ENCODE measurements at regions not wholly inside any gene's neighbourhood (a gene's known extent, or its start where the extent isn't known, plus 50 kb on each side); places are given as distances from the start of the nearest gene placed in this dataset.
"Not testable (repeated sequence)": the region's sequence is repeated elsewhere in the genome, so short reads cannot be mapped to it uniquely, and the experiment has no call there.

- DNase-seq: no peak
These were observed 117.8 kb upstream of the ENPP6 start for GRCh38 chr4:184335520-184335919.

GRCh38 chr4:184333446-184333845 lies 115.8 kb upstream of the ENPP6 start:
- DNase-seq: not testable (repeated sequence)

- no peak for DNase-seq
These were observed 113.8 kb upstream of the ENPP6 start for GRCh38 chr4:184331268-184331995.

GRCh38 chr4:184330517-184331094 lies 112.9 kb upstream of the ENPP6 start:
- not testable (repeated sequence) for DNase-seq

GRCh38 chr4:184329659-184330400 lies 112.2 kb upstream of the ENPP6 start:
- DNase-seq: no peak

- no peak for DNase-seq
These were observed 111.6 kb upstream of the ENPP6 start for GRCh38 chr4:184329235-184329634.

- DNase-seq: no peak
These were observed 110.5 kb upstream of the ENPP6 start for GRCh38 chr4:184328022-184328736.

- no peak for DNase-seq
These were observed 107.3 kb upstream of the ENPP6 start for GRCh38 chr4:184324939-184325477.

- no peak for DNase-seq
These were observed 104.8 kb upstream of the ENPP6 start for GRCh38 chr4:184322328-184323025.

- no peak for DNase-seq
These were observed 103.0 kb upstream of the ENPP6 start for GRCh38 chr4:184320631-184321030.

- DNase-seq: no peak
These were observed 101.2 kb upstream of the ENPP6 start for GRCh38 chr4:184318852-184319251.

GRCh38 chr4:184317234-184317918 lies 99.7 kb upstream of the ENPP6 start:
- no peak for DNase-seq

- DNase-seq: no peak
These were observed 99.1 kb upstream of the ENPP6 start for GRCh38 chr4:184316821-184317220.

- DNase-seq: no peak
These were observed 98.1 kb upstream of the ENPP6 start for GRCh38 chr4:184315675-184316359.

GRCh38 chr4:184313702-184314659 lies 96.3 kb upstream of the ENPP6 start:
- no peak for DNase-seq

- DNase-seq: no peak
These were observed 95.4 kb upstream of the ENPP6 start for GRCh38 chr4:184313058-184313581.

- DNase-seq: no peak
These were observed 94.5 kb upstream of the ENPP6 start for GRCh38 chr4:184312126-184312525.

GRCh38 chr4:184310881-184311709 lies 93.4 kb upstream of the ENPP6 start:
- DNase-seq: no peak

- DNase-seq: no peak
These were observed 92.5 kb upstream of the ENPP6 start for GRCh38 chr4:184310171-184310567.

Measured in effector CD4-positive, alpha-beta T cell (primary cell).